DMS153 treated with DMSO at 0.1 percent for 48 hours (cell line): ENCODE measurements at regions not wholly inside any gene's neighbourhood (a gene's known extent, or its start where the extent isn't known, plus 50 kb on each side); places are given as distances from the start of the nearest gene placed in this dataset.
"Not testable (repeated sequence)": the region's sequence is repeated elsewhere in the genome, so short reads cannot be mapped to it uniquely, and the experiment has no call there.

ENCODE experiments used
- DNase-seq: peaks from one replicate; lab custom pipeline; 2025; ENCODE audit not compliant: unreplicated experiment; lab: John Stamatoyannopoulos, UW

- no peak for DNase-seq
Measured at GRCh38 chr5:44565360-44565759, 176.1 kb upstream of the FGF10 start.

- DNase-seq = no peak
Measured at GRCh38 chr5:44546286-44546685, 157.1 kb upstream of the FGF10 start.

GRCh38 chr5:44543511-44543910 lies 154.3 kb upstream of the FGF10 start:
- no peak for DNase-seq

GRCh38 chr5:44542470-44542869 lies 153.2 kb upstream of the FGF10 start:
- no peak for DNase-seq

- no peak for DNase-seq
Measured at GRCh38 chr5:44539602-44539919, 150.3 kb upstream of the FGF10 start.

- no peak for DNase-seq
Measured at GRCh38 chr5:44538797-44539601, 149.8 kb upstream of the FGF10 start.

GRCh38 chr5:44536650-44537260 lies 147.5 kb upstream of the FGF10 start:
- DNase-seq = peak; percentile 35

- DNase-seq = no peak
Measured at GRCh38 chr5:44535621-44536020, 146.4 kb upstream of the FGF10 start.

GRCh38 chr5:44532981-44533380 lies 143.8 kb upstream of the FGF10 start:
- no peak for DNase-seq

GRCh38 chr5:44531756-44532155 lies 142.5 kb upstream of the FGF10 start:
- DNase-seq = not testable (repeated sequence)

GRCh38 chr5:44530783-44531182 lies 141.6 kb upstream of the FGF10 start:
- DNase-seq = not testable (repeated sequence)

GRCh38 chr5:44511596-44511995 lies 122.4 kb upstream of the FGF10 start:
- no peak for DNase-seq

GRCh38 chr5:44506561-44506960 lies 117.3 kb upstream of the FGF10 start:
- DNase-seq = no peak

GRCh38 chr5:44499381-44499780 lies 110.2 kb upstream of the FGF10 start:
- DNase-seq = no peak

GRCh38 chr5:44497606-44498005 lies 108.4 kb upstream of the FGF10 start:
- no peak for DNase-seq

GRCh38 chr5:44495280-44495679 lies 106.1 kb upstream of the FGF10 start:
- no peak for DNase-seq

- no peak for DNase-seq
Measured at GRCh38 chr5:44489759-44490158, 100.5 kb upstream of the FGF10 start.

GRCh38 chr5:44486591-44486990 lies 97.4 kb upstream of the FGF10 start:
- no peak for DNase-seq

- DNase-seq = no peak
Measured at GRCh38 chr5:44454002-44454401, 64.8 kb upstream of the FGF10 start.

GRCh38 chr5:44446399-44446798 lies 57.2 kb upstream of the FGF10 start:
- no peak for DNase-seq

- DNase-seq = no peak
Measured at GRCh38 chr5:44443172-44443571, 54.0 kb upstream of the FGF10 start.

- no peak for DNase-seq
Measured at GRCh38 chr5:44441460-44441859, 52.2 kb upstream of the FGF10 start.

- DNase-seq = no peak
Measured at GRCh38 chr5:44440186-44440585, 51.0 kb upstream of the FGF10 start.
